ENCODE measurements at regions not wholly inside any gene's neighbourhood (a gene's known extent, or its start where the extent isn't known, plus 50 kb on each side); places are given as distances from the start of the nearest gene placed in this dataset.
A peak's percentile ranks its signal among the peaks of the same experiment; 100 is the strongest.

GRCh38 chr1:83670909-83671565 lies 327.9 kb downstream of the TTLL7 start:
- DNase-seq, result no peak

- no peak for DNase-seq
Observed at GRCh38 chr1:83641796-83642443, 357.0 kb downstream of the TTLL7 start.

DNA sequence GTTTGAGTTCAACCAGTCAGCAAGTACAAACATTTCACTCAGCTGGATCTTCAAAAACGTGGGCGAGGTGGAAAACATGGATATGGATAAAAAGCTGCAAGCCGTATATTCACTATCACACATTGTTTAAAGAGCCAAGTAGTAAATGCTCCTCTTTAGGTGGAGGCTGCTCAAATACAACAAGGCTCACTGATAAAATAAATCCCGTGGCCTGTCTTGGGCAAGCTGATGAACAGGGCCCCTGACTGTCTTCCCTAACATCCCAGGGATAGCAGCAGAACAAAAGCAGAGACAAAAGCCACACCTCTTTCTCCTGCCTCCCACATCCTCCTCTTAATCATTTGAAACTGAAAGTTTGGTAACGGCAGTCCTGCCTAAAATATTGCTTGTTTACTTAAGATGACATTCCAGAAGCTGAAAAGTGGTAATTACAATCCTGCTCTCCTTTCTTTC lies 357.7 kb downstream of the TTLL7 start:
- no peak for DNase-seq

DNA sequence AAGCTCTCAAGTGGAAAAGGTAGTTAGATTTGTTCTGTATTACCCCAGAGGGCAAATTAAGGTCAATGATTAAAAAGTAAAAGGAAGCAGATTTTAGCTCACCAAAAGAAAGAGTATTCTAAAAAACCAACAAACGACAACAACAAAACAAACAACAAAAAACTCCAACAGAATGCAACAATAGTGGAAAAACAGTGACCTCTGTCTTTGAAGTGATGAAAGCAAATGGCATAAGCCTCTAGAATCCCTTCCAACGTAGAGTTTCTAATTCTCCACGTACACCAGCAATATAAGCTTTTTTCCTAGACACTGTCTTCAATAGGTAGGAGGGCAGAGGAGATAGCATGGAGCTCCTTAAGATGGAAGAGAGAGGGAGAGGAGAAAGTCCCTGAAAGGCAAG lies 359.1 kb downstream of the TTLL7 start:
- DNase-seq, result no peak

DNA sequence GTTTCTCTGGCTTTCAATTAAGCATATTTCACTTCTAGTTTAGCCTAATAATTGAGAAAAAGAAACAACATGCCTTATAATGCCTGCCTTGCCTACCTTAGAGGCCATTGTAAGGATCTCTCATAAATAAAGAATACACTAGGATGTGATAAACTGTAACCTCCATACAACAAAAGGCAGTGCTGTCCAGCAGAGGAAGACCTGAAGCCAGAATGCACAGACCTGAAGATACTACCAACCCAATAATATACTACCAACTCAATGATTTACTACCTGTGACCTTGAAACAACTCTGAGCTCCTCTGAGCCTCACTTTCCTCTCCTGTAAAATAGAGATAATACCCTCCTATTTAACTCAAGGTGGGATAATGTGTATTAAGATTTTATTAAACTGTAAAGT lies 361.3 kb downstream of the TTLL7 start:
- DNase-seq, result no peak

- no peak for DNase-seq
Observed at GRCh38 chr1:83637009-83637408, 361.9 kb downstream of the TTLL7 start.

DNA sequence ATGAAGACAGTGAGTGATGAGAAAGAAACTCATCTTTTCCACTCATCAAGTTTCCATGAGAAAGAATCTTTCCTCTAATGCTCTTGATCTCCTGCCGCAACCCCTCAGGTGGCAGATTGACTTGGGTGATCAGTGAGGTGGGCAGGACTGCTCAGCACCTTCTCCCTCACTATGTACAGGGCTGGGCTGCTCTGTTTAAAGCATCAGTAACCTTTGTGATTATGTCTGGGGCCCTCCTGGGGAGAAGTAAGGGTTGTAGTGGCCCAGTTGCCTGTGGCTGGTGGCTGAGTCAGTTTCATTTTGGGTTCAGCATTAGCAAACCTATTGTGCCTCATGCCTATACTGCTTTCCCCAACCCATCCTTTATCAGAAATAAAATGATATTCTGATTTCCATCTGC lies 366.0 kb downstream of the TTLL7 start:
- DNase-seq, result no peak

DNA sequence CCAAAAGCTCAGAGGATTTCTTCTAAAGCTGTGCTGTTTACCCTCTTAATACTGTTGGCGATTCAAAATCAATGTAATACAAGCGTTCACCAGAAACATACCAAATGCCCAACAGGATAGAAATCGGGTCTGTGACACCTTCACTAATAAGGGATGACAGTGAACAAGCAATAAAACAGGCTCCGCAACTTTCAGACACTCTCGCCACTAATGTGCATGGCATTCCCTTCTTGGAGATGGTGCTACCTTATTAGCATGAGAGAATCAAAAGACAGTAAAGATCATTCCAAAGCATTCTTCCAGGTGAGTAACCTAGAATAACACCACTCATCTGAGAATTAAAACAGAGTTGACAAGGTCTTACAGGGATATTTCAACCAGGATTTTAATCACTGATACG lies 367.1 kb downstream of the TTLL7 start:
- no peak for DNase-seq

DNA sequence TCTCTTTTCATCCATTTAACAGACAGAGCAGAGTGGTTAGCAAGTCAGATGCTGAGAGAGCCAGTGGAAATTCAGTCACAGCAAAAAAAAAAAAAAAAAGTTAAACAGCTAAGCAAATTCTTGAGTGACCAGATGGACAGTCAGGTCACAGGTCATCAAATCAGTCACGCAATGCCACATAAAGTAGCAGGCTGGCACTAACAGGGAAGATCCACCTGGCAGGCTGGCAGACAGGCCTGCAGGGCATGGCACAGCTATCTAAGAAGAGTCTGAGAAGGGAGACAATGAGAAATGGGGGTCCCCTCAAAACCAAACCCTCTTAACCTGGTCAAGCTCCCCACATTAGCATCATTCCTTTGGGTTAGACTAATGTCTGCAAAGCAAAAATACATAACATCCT lies 371.9 kb downstream of the TTLL7 start:
- DNase-seq, result no peak

DNA sequence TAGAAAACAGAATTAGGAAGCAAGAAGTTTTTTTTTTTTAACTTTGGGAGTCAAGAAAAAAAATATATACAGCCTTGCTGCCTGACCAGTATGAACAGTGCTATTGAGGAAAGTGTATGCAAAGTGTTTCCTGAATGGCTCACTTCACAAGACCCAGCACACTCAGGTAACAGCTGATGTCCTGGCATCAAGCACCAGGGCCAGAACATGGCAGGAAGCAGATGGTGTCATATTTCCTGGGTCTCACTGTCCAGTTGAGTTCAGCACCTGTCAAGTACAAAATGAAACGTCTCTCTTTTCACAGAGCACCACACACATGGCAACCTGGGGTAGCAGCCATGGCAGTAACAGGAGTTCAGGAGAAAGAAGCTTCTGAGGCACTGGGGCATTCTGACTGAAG lies 372.3 kb downstream of the TTLL7 start:
- DNase-seq, result no peak

- no peak for DNase-seq
Observed at GRCh38 chr1:83625646-83626045, 373.3 kb downstream of the TTLL7 start.

- no peak for DNase-seq
Observed at GRCh38 chr1:83620016-83620415, 378.9 kb downstream of the TTLL7 start.

- DNase-seq, result no peak
Observed at GRCh38 chr1:83619170-83619896, 379.6 kb downstream of the TTLL7 start.

GRCh38 chr1:83617883-83618282 lies 381.0 kb downstream of the TTLL7 start:
- DNase-seq, result no peak

- no peak for DNase-seq
Observed at GRCh38 chr1:83615370-83615769, 383.6 kb downstream of the TTLL7 start.

GRCh38 chr1:83606416-83606955 lies 392.4 kb downstream of the TTLL7 start:
- no peak for DNase-seq

- DNase-seq, result no peak
Observed at GRCh38 chr1:83596331-83596730, 402.6 kb downstream of the TTLL7 start.

DNA sequence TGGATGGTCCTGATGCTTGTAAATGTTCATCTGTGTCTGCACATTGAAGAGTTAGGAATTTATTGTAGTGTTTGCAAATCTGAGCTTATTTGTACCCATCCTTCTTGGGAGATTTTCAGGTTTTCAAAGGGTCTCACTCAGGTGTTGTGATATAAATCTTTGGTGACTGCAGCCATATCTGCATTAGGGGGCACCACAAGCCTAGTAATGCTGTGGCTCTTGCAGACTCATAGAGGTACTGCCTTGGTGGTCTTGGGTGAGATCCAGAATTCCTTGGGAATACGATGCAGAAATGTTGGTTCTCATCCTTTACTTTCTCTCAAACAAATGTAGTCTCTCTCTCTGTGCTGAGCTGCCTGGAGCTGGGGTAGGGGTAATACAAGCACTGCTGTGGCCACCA lies 405.9 kb downstream of the TTLL7 start:
- DNase-seq, result no peak

DNA sequence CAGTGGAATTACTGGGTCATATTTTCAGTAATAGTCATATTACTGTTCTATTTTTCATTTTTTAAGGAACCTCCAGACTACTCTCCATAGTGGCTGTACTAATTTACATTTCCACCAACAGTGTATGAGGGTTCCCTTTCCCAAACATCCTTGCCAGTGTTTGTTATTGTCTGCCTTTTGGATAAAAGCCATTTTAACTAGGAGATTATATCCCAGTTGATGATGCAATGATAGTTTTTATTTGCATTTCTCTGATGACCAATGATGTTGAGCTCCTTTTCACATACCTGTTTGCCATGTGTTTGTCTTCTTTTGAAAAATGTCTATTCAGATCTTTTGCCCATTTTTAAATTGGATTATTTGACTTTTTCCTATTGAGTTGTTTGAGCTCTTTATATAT lies 410.8 kb downstream of the TTLL7 start:
- no peak for DNase-seq

DNA sequence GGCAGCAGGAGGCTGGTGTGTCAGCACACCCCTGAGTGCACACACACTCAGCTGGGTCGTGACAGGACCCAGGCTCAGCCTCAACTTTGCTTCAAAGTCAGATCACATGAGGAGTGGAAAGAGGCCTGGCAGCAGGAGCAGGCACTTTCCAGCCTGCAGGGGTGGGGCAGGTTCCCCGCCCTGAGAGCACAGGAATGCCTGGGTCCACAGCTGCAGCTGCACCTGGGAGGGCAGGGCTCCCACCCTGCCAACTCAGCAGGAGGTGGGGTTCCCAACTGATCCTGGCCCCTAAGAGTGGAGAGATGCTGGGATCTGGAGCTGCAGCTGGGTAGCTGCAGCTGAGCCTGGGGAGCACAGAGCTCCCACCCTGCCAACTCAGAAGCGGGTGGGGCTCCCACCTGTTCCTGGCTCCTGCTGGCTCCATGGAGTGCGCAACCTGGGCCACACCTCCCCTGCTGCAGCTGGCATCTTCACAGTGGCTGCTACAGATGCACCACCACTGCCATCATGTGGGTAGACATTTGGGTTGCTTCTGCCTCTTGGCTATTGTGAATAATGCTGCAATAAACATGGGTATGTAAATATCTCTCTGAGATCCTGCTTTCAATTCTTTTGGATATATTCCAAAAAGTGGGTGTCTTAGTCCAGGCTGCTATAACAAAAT lies 415.4 kb downstream of the TTLL7 start:
- peak; percentile 36 for DNase-seq

GRCh38 chr1:83581747-83582146 lies 417.2 kb downstream of the TTLL7 start:
- no peak for DNase-seq

- DNase-seq, result no peak
Observed at GRCh38 chr1:83574791-83575190, 424.1 kb downstream of the TTLL7 start.

GRCh38 chr1:83573776-83574175 lies 425.2 kb downstream of the TTLL7 start:
- DNase-seq, result no peak
